ENCODE measurements at regions not wholly inside any gene's neighbourhood (a gene's known extent, or its start where the extent isn't known, plus 50 kb on each side); places are given as distances from the start of the nearest gene placed in this dataset.
A peak's percentile ranks its signal among the peaks of the same experiment; 100 is the strongest.

- TF ChIP-seq CTCF (IDR thresholded peaks at IDR 0.05) (no peak), POLR2AphosphoS5 (IDR thresholded peaks at IDR 0.05) (no peak), POLR2A (IDR thresholded peaks at IDR 0.05) (no peak), EP300 (IDR thresholded peaks at IDR 0.05) (no peak)
- no peak overlapping the region for H3K4me3 ChIP-seq
- H3K27ac ChIP-seq, result no peak overlapping the region
- ATAC-seq (ENCODE audit: low FRiP score in 2 of 2) (no peak), DNase-seq (no peak)
- WGBS, 2 donors, result 87 to 100% methylated on average over 1 of the region's 1 CpG
- H3K4me1 ChIP-seq, result peaks cover 0 to 12% (median 0%) of the 10 kb centered on the region in 4 donors
- no peaks in the 10 kb centered on the region for H3K27me3 ChIP-seq
- H3K9me3 ChIP-seq, result no peaks in the 10 kb centered on the region
- no peaks in the 10 kb centered on the region for H3K36me3 ChIP-seq
Measured at GRCh38 chr5:110053205-110053604, 363.5 kb downstream of the MAN2A1 start.

GRCh38 chr5:110053824-110054223 lies 364.1 kb downstream of the MAN2A1 start:
- Histone ChIP-seq H3K36me3 (no peaks in the 10 kb centered on the region), H3K4me1 (peaks cover 0 to 12% (median 0%) of the 10 kb centered on the region in 4 donors), H3K9me3 (no peaks in the 10 kb centered on the region), H3K27ac (no peak overlapping the region), H3K4me3 (no peak overlapping the region), H3K27me3 (no peaks in the 10 kb centered on the region)
- TF ChIP-seq POLR2AphosphoS5 (IDR thresholded peaks at IDR 0.05) (no peak), CTCF (IDR thresholded peaks at IDR 0.05) (no peak), EP300 (IDR thresholded peaks at IDR 0.05) (no peak), POLR2A (IDR thresholded peaks at IDR 0.05) (no peak)
- ATAC-seq (ENCODE audit: low FRiP score in 2 of 2) (no peak), DNase-seq (no peak)

GRCh38 chr5:110054240-110054639 lies 364.5 kb downstream of the MAN2A1 start:
- no peak for ATAC-seq (ENCODE audit: low FRiP score in 2 of 2)
- TF ChIP-seq CTCF (IDR thresholded peaks at IDR 0.05) (peak in 1 of 6 experiments; percentile 6), POLR2AphosphoS5 (IDR thresholded peaks at IDR 0.05) (no peak), POLR2A (IDR thresholded peaks at IDR 0.05) (no peak), EP300 (IDR thresholded peaks at IDR 0.05) (no peak)
- H3K4me3 ChIP-seq, result no peak overlapping the region
- no peak overlapping the region for H3K27ac ChIP-seq
- DNase-seq, result peak in 1 of 2 donors; percentile 37
- H3K9me3 ChIP-seq, result no peaks in the 10 kb centered on the region
- no peaks in the 10 kb centered on the region for H3K36me3 ChIP-seq
- H3K4me1 ChIP-seq, result peaks cover 0 to 12% (median 0%) of the 10 kb centered on the region in 4 donors
- 33 to 46% methylated on average over 2 of the region's 2 CpGs for WGBS, 2 donors
- no peaks in the 10 kb centered on the region for H3K27me3 ChIP-seq

GRCh38 chr5:110055302-110055701 lies 365.6 kb downstream of the MAN2A1 start:
- DNase-seq (no peak), ATAC-seq (ENCODE audit: low FRiP score in 2 of 2) (no peak)
- WGBS, 2 donors, result 43 to 49% methylated on average over 2 of the region's 2 CpGs
- no peaks in the 10 kb centered on the region for H3K9me3 ChIP-seq
- no peaks in the 10 kb centered on the region for H3K36me3 ChIP-seq
- H3K4me3 ChIP-seq, result no peak overlapping the region
- H3K27me3 ChIP-seq, result no peaks in the 10 kb centered on the region
- H3K4me1 ChIP-seq, result peaks cover 0 to 12% (median 0%) of the 10 kb centered on the region in 4 donors
- H3K27ac ChIP-seq, result no peak overlapping the region
- TF ChIP-seq EP300 (IDR thresholded peaks at IDR 0.05), result no peak
- no peak for TF ChIP-seq CTCF (IDR thresholded peaks at IDR 0.05)
- no peak for TF ChIP-seq POLR2AphosphoS5 (IDR thresholded peaks at IDR 0.05)
- TF ChIP-seq POLR2A (IDR thresholded peaks at IDR 0.05), result no peak

- WGBS, 2 donors, result 81 to 87% methylated on average over 2 of the region's 2 CpGs
- Histone ChIP-seq H3K27me3 (no peaks in the 10 kb centered on the region), H3K4me1 (peaks cover 0 to 12% (median 0%) of the 10 kb centered on the region in 4 donors), H3K27ac (no peak overlapping the region), H3K36me3 (no peaks in the 10 kb centered on the region), H3K9me3 (no peaks in the 10 kb centered on the region), H3K4me3 (no peak overlapping the region)
- DNase-seq (no peak), ATAC-seq (ENCODE audit: low FRiP score in 2 of 2) (no peak)
- TF ChIP-seq EP300 (IDR thresholded peaks at IDR 0.05), result no peak
- no peak for TF ChIP-seq POLR2AphosphoS5 (IDR thresholded peaks at IDR 0.05)
- no peak for TF ChIP-seq POLR2A (IDR thresholded peaks at IDR 0.05)
- TF ChIP-seq CTCF (IDR thresholded peaks at IDR 0.05), result no peak
Measured at GRCh38 chr5:110056580-110057114, 366.9 kb downstream of the MAN2A1 start.
